ENCODE measurements at regions not wholly inside any gene's neighbourhood (a gene's known extent, or its start where the extent isn't known, plus 50 kb on each side); places are given as distances from the start of the nearest gene placed in this dataset.

GRCh38 chr22:49422701-49423100, 405.0 kb downstream of the BRD1 start:
- no peak overlapping the region for H3K27ac ChIP-seq (ENCODE audit: low read length in 2 of 2)

GRCh38 chr22:49420651-49421050, 407.0 kb downstream of the BRD1 start:
- no peaks in the 10 kb centered on the region for H3K27me3 ChIP-seq (replicated peaks in 1 of 4; ENCODE audit: control extremely low read depth in 1 of 4, control insufficient read depth in 3 of 4, insufficient read depth in 4 of 4, low read length in 3 of 4)
- no peaks in the 10 kb centered on the region for H3K4me1 Mint-ChIP-seq
- H3K9me3 ChIP-seq (ENCODE audit: control extremely low read depth in 1 of 3, control insufficient read depth in 2 of 3, insufficient read depth in 1 of 3, low read length in 2 of 3): peaks cover 0 to 16% (median 2%) of the 10 kb centered on the region in 3 donors
- intact Hi-C loops (cut with micrococcal nuclease): no loop called here
- no peaks in the 10 kb centered on the region for H3K4me1 ChIP-seq (ENCODE audit: control insufficient read depth in 2 of 2, insufficient read depth in 2 of 2, low read length in 2 of 2)
- no peak overlapping the region for H3K4me3 Mint-ChIP-seq
- no peak overlapping the region for H2AFZ ChIP-seq (ENCODE audit: insufficient read depth, low read depth, low read length, poor library complexity, severe bottlenecking)
- no peak overlapping the region for H3K4me3 ChIP-seq (ENCODE audit: control extremely low read depth in 1 of 5, extremely low read depth in 1 of 5, insufficient read depth in 1 of 5, low read depth in 2 of 5, low read length in 4 of 5)
- no peak for ATAC-seq (ENCODE audit: low read depth)
- WGBS (ENCODE audit: insufficient coverage): 86% methylated on average over 12 of the region's 13 CpGs
- POLR2A ChIA-PET: no interaction called here
- H3K9me3 Mint-ChIP-seq (ENCODE audit: insufficient read depth): peaks cover 3% of the 10 kb centered on the region
- no peak overlapping the region for H3K9ac ChIP-seq (ENCODE audit: low read length)
- no peaks in the 10 kb centered on the region for H3K36me3 ChIP-seq (replicated peaks in 1 of 2; ENCODE audit: control extremely low read depth in 1 of 2, control insufficient read depth in 1 of 2, extremely low read depth in 1 of 2, insufficient read depth in 2 of 2, low read length in 1 of 2)
- H3K4me2 ChIP-seq (replicated peaks; ENCODE audit: low read depth, low read length, poor library complexity, severe bottlenecking): no peak overlapping the region
- no peak for DNase-seq
- no peaks in the 10 kb centered on the region for H4K20me1 ChIP-seq (ENCODE audit: control insufficient read depth, insufficient read depth, low read length, poor library complexity, severe bottlenecking)
- H3K27ac Mint-ChIP-seq: no peak overlapping the region
- no peaks in the 10 kb centered on the region for H3K79me2 ChIP-seq (ENCODE audit: control insufficient read depth, insufficient read depth, low read length)
- no peak for TF ChIP-seq CTCF (IDR thresholded peaks at IDR 0.05)
- no peak for TF ChIP-seq EZH2 (IDR thresholded peaks at IDR 0.05; ENCODE audit: borderline replicate concordance, insufficient read depth, low read depth, low read length, poor library complexity, severe bottlenecking)
- H3K27ac ChIP-seq (ENCODE audit: low read length in 2 of 2): no peak overlapping the region
- no peaks in the 10 kb centered on the region for H3K27me3 Mint-ChIP-seq
- CTCF ChIA-PET: no interaction called here

More at GRCh38 chr22:49422701-49423100, 405.0 kb downstream of the BRD1 start:
- no peaks in the 10 kb centered on the region for H3K27me3 ChIP-seq (replicated peaks in 1 of 4; ENCODE audit: control extremely low read depth in 1 of 4, control insufficient read depth in 3 of 4, insufficient read depth in 4 of 4, low read length in 3 of 4)
- H3K9me3 ChIP-seq (ENCODE audit: control extremely low read depth in 1 of 3, control insufficient read depth in 2 of 3, insufficient read depth in 1 of 3, low read length in 2 of 3): peaks cover 0 to 16% (median 2%) of the 10 kb centered on the region in 3 donors
- DNase-seq: no peak
- TF ChIP-seq CTCF (IDR thresholded peaks at IDR 0.05) (no peak), EZH2 (IDR thresholded peaks at IDR 0.05; ENCODE audit: borderline replicate concordance, insufficient read depth, low read depth, low read length, poor library complexity, severe bottlenecking) (no peak)
- H3K4me2 ChIP-seq (replicated peaks; ENCODE audit: low read depth, low read length, poor library complexity, severe bottlenecking): no peak overlapping the region
- ChIA-PET POLR2A (no interaction called here), CTCF (no interaction called here)
- no peaks in the 10 kb centered on the region for H3K4me1 ChIP-seq (ENCODE audit: control insufficient read depth in 2 of 2, insufficient read depth in 2 of 2, low read length in 2 of 2)
- no peaks in the 10 kb centered on the region for H3K36me3 ChIP-seq (replicated peaks in 1 of 2; ENCODE audit: control extremely low read depth in 1 of 2, control insufficient read depth in 1 of 2, extremely low read depth in 1 of 2, insufficient read depth in 2 of 2, low read length in 1 of 2)
- no peak overlapping the region for H3K4me3 ChIP-seq (ENCODE audit: control extremely low read depth in 1 of 5, extremely low read depth in 1 of 5, insufficient read depth in 1 of 5, low read depth in 2 of 5, low read length in 4 of 5)
- no peak overlapping the region for H3K4me3 Mint-ChIP-seq
- peaks cover 3% of the 10 kb centered on the region for H3K27me3 Mint-ChIP-seq
- no peak for ATAC-seq (ENCODE audit: low read depth)
- no peak overlapping the region for H3K27ac Mint-ChIP-seq
- no peak overlapping the region for H3K9ac ChIP-seq (ENCODE audit: low read length)
- intact Hi-C loops (cut with micrococcal nuclease): no loop called here
- no peaks in the 10 kb centered on the region for H4K20me1 ChIP-seq (ENCODE audit: control insufficient read depth, insufficient read depth, low read length, poor library complexity, severe bottlenecking)
- 89% methylated on average over 2 of the region's 2 CpGs for WGBS (ENCODE audit: insufficient coverage)
- peaks cover 3% of the 10 kb centered on the region for H3K9me3 Mint-ChIP-seq (ENCODE audit: insufficient read depth)
- H2AFZ ChIP-seq (ENCODE audit: insufficient read depth, low read depth, low read length, poor library complexity, severe bottlenecking): no peak overlapping the region
- no peaks in the 10 kb centered on the region for H3K79me2 ChIP-seq (ENCODE audit: control insufficient read depth, insufficient read depth, low read length)
- no peaks in the 10 kb centered on the region for H3K4me1 Mint-ChIP-seq
